OCI-LY1 (cell line): ENCODE measurements at regions not wholly inside any gene's neighbourhood (a gene's known extent, or its start where the extent isn't known, plus 50 kb on each side); places are given as distances from the start of the nearest gene placed in this dataset.
"Not testable (repeated sequence)": the region's sequence is repeated elsewhere in the genome, so short reads cannot be mapped to it uniquely, and the experiment has no call there.

Experiments used
- H2AFZ ChIP-seq: fragments of 200-600 bp; sonication (generic), shearing (Covaris generic); 2 replicates; pipeline ENCODE4 v1.6.0; 2014; ENCODE audit warnings: antibody characterized with exemption, mild to moderate bottlenecking, low read length
- H3F3A ChIP-seq: fragments of 200-600 bp; sonication (generic), shearing (Covaris generic); 2 replicates; pipeline ENCODE4 v1.6.0; 2014; ENCODE audit warnings: mild to moderate bottlenecking, antibody characterized with exemption, low read length, moderate library complexity; ENCODE audit not compliant: insufficient read depth
- H3K27ac ChIP-seq: fragments of 200-600 bp; sonication (generic); 2 replicates; pipeline ENCODE4 v1.5.1; 2014; ENCODE audit warnings: low read length, mixed run types, mild to moderate bottlenecking, low read depth; ENCODE audit not compliant: poor library complexity, severe bottlenecking
- H3K27me3 ChIP-seq: fragments of 200-600 bp; sonication (generic); 2 replicates; pipeline ENCODE4 v1.6.0; 2014; ENCODE audit warnings: antibody characterized with exemption, mild to moderate bottlenecking, low read length, moderate library complexity; ENCODE audit not compliant: insufficient read depth
- H3K36me3 ChIP-seq: fragments of 200-600 bp; sonication (generic); 2 replicates; pipeline ENCODE4 v1.6.1; 2014; ENCODE audit warnings: mild to moderate bottlenecking, antibody characterized with exemption, low read length, moderate library complexity, mixed read lengths; ENCODE audit not compliant: insufficient read depth
- H3K4me1 ChIP-seq: fragments of 200-600 bp; sonication (generic); 2 replicates; pipeline ENCODE4 v1.5.1; 2014; ENCODE audit warnings: mild to moderate bottlenecking, low read length, moderate library complexity; ENCODE audit not compliant: insufficient read depth, severe bottlenecking
- H3K4me2 ChIP-seq: fragments of 200-600 bp; sonication (generic), shearing (Covaris generic); 2 replicates; pipeline ENCODE4 v1.6.1; 2014; ENCODE audit warnings: low read length
- H3K4me3 ChIP-seq: fragments of 200-600 bp; sonication (generic); 2 replicates; pipeline ENCODE4 v1.5.1; 2014; ENCODE audit warnings: low read length, low read depth, mild to moderate bottlenecking, mixed read lengths; ENCODE audit not compliant: poor library complexity, severe bottlenecking
- H3K79me2 ChIP-seq: fragments of 200-600 bp; shearing (Covaris generic); 2 replicates; pipeline ENCODE4 v1.6.1; 2016; ENCODE audit warnings: mixed run types, low read length, mixed read lengths; ENCODE audit not compliant: insufficient read depth
- H3K9ac ChIP-seq: fragments of 200-600 bp; sonication (generic), shearing (Covaris generic); 2 replicates; pipeline ENCODE4 v1.6.1; 2014; ENCODE audit warnings: mild to moderate bottlenecking, low read length, mixed read lengths
- H3K9me2 ChIP-seq: fragments of 200-600 bp; sonication (generic), shearing (Covaris generic); 2 replicates; pipeline ENCODE4 v1.6.1; 2014; ENCODE audit warnings: low read depth, mild to moderate bottlenecking, low read length, mixed read lengths
- H3K9me3 ChIP-seq: fragments of 200-600 bp; shearing (Covaris generic); 2 replicates; pipeline ENCODE4 v1.6.1; 2014; ENCODE audit warnings: low read length, mixed read lengths
- H4K20me1 ChIP-seq: fragments of 200-600 bp; sonication (generic), shearing (Covaris generic); 2 replicates; pipeline ENCODE4 v1.6.0; 2016; ENCODE audit warnings: mild to moderate bottlenecking, low read length; ENCODE audit not compliant: insufficient read depth
- EZH2 ChIP-seq: fragments of 200-600 bp; sonication (generic), shearing (Covaris generic); IDR thresholded peaks from 2 replicates; pipeline ENCODE4 v1.8.0; 2017; ENCODE audit warnings: borderline replicate concordance, mixed run types, mild to moderate bottlenecking, antibody characterized with exemption, low read length, moderate library complexity, mixed read lengths
- TF ChIP-seq, protein P1 (sequence below): fragments of 200-600 bp; sonication (generic), shearing (Covaris generic); IDR thresholded peaks from 2 replicates; pipeline ENCODE4 v1.5.1; 2017; ENCODE audit warnings: mild to moderate bottlenecking, antibody characterized with exemption, low read length, moderate library complexity, mixed read lengths

DNA sequence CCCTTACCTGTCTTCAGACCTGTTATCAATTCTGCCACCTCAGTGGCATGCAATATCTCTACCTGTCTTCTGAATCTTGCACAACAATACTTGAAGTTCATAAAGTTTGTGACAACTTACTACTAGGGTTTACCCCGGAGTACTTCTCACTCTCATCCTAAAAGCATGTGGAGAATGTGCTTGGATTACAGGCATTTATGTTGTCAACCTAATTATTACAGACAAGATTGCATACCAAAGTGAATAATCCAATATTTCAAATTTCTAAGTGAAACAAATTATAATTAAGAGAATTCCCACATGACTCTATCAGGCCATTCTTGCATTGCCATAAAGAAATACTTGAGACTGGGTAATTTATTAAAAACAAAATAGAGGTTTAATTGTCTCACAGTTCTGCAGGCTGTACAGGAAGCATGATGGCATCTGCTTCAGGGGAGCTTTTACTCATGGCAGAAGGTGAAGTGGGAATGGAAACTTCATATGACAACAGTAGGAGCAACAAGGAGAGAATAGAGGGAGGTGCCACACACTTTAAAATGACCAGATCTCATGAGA lies 661.0 kb upstream of the SPRY2 start:
- Histone ChIP-seq H3K4me2 (no peak overlapping the region), H3K4me3 (no peak overlapping the region), H3K27me3 (no peaks in the 10 kb centered on the region), H3K9me2 (no peaks in the 10 kb centered on the region), H3K9me3 (no peaks in the 10 kb centered on the region), H4K20me1 (no peaks in the 10 kb centered on the region), H3K36me3 (no peaks in the 10 kb centered on the region), H3K4me1 (no peaks in the 10 kb centered on the region), H3K79me2 (no peaks in the 10 kb centered on the region), H3K27ac (no peak overlapping the region), H3F3A (no peaks in the 10 kb centered on the region), H2AFZ (no peak overlapping the region), H3K9ac (no peak overlapping the region)
- no peak for TF ChIP-seq EZH2
- TF ChIP-seq, protein P1, sequence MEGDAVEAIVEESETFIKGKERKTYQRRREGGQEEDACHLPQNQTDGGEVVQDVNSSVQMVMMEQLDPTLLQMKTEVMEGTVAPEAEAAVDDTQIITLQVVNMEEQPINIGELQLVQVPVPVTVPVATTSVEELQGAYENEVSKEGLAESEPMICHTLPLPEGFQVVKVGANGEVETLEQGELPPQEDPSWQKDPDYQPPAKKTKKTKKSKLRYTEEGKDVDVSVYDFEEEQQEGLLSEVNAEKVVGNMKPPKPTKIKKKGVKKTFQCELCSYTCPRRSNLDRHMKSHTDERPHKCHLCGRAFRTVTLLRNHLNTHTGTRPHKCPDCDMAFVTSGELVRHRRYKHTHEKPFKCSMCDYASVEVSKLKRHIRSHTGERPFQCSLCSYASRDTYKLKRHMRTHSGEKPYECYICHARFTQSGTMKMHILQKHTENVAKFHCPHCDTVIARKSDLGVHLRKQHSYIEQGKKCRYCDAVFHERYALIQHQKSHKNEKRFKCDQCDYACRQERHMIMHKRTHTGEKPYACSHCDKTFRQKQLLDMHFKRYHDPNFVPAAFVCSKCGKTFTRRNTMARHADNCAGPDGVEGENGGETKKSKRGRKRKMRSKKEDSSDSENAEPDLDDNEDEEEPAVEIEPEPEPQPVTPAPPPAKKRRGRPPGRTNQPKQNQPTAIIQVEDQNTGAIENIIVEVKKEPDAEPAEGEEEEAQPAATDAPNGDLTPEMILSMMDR = no peak

DNA sequence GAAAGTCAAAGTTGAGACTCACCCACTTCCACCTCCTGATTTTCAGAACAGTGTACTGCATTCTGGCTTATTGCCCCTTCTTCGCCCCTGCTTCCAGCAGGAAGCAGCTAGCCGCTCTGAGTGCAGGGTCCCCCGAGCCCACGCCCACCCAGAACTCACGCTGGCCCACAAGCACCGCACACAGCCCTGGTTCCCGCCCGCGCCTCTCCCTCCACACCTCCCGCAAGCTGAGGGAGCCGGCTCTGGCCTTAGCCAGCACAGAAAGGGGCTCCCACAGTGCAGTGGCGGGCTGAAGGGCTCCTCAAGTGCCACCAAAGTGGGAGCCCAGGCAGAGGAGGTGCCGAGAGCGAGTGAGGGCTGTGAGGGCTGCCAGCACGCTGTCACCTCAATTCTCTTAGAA lies 657.7 kb upstream of the SPRY2 start:
- not testable (repeated sequence) for H3K27ac ChIP-seq, H3F3A ChIP-seq, H3K9me2 ChIP-seq, H3K9ac ChIP-seq, H3K4me2 ChIP-seq, H4K20me1 ChIP-seq, H3K27me3 ChIP-seq, H3K4me1 ChIP-seq, H2AFZ ChIP-seq, H3K36me3 ChIP-seq, H3K4me3 ChIP-seq, H3K9me3 ChIP-seq, H3K79me2 ChIP-seq

DNA sequence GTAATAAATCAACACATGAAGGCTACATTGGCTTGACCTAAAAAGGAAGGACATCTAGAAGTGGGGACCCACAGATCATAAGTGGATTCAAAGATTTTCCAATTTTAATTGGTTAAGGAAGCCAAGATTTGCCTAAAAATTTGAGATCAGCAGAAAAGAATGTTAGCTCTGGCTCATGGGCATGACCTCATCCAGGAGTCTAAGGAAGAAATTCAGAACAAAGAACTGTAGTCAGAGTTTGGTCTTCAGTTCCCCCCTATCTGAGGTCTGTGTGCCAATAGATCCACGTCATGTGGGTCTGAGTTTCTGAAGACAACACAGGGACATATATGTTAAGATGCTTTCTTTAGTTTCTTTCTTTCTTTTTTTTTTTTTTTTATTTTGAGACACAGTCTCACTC lies 648.8 kb upstream of the SPRY2 start:
- no peaks in the 10 kb centered on the region for H3K79me2 ChIP-seq
- H3K36me3 ChIP-seq = no peaks in the 10 kb centered on the region
- no peaks in the 10 kb centered on the region for H3K4me1 ChIP-seq
- TF ChIP-seq EZH2 = no peak
- TF ChIP-seq, protein P1 = no peak
- H3K9me2 ChIP-seq = peaks cover 7% of the 10 kb centered on the region; the same call in 1 of the 2 replicates
- no peaks in the 10 kb centered on the region for H3K9me3 ChIP-seq
- no peak overlapping the region for H3K4me2 ChIP-seq
- H2AFZ ChIP-seq = no peak overlapping the region
- no peaks in the 10 kb centered on the region for H3F3A ChIP-seq
- H3K9ac ChIP-seq = no peak overlapping the region
- no peak overlapping the region for H3K4me3 ChIP-seq
- H4K20me1 ChIP-seq = no peaks in the 10 kb centered on the region
- H3K27me3 ChIP-seq = no peaks in the 10 kb centered on the region
- H3K27ac ChIP-seq = no peak overlapping the region

DNA sequence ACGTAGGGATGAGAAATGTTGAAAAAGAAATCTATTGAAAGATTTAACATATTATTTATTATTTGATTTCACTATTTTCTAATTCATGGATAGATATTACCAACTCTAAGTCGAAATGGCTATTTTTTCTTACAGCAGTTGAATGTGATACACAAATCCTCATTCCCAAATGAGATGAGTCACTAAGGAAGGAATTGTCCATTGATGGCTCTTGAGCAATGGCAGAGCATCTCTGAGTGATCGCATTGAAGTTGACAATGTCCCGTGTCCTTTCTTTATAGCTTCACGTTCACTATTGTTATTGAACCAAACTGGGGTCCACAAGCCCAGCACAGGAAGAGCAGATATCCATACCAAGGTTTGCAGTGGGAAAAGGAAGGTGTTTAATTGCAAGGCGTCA lies 648.3 kb upstream of the SPRY2 start:
- H3K4me2 ChIP-seq = no peak overlapping the region
- H3F3A ChIP-seq = no peaks in the 10 kb centered on the region
- H4K20me1 ChIP-seq = no peaks in the 10 kb centered on the region
- H3K4me3 ChIP-seq = no peak overlapping the region
- no peaks in the 10 kb centered on the region for H3K79me2 ChIP-seq
- peaks cover 7% of the 10 kb centered on the region; the same call in 1 of the 2 replicates for H3K9me2 ChIP-seq
- no peak overlapping the region for H3K9ac ChIP-seq
- H3K27ac ChIP-seq = no peak overlapping the region
- no peaks in the 10 kb centered on the region for H3K27me3 ChIP-seq
- no peaks in the 10 kb centered on the region for H3K9me3 ChIP-seq
- no peak overlapping the region for H2AFZ ChIP-seq
- no peak for TF ChIP-seq EZH2
- TF ChIP-seq, protein P1 = no peak
- no peaks in the 10 kb centered on the region for H3K4me1 ChIP-seq
- no peaks in the 10 kb centered on the region for H3K36me3 ChIP-seq
